ENCODE measurements at regions not wholly inside any gene's neighbourhood (a gene's known extent, or its start where the extent isn't known, plus 50 kb on each side); places are given as distances from the start of the nearest gene placed in this dataset.

- no peak for TF ChIP-seq YY1 (IDR thresholded peaks at IDR 0.05; ENCODE audit: insufficient read depth, insufficient read length)
- no peak for TF ChIP-seq ZNF274 (IDR thresholded peaks at IDR 0.05; ENCODE audit: low read depth, low read length)
- TF ChIP-seq SUZ12 (IDR thresholded peaks at IDR 0.05; ENCODE audit: extremely low read depth, insufficient read depth, insufficient read length), result no peak
- no peaks in the 10 kb centered on the region for H3K4me1 ChIP-seq (ENCODE audit: insufficient read depth, insufficient read length)
- H3K9ac ChIP-seq (ENCODE audit: insufficient read length, low read depth), result no peak overlapping the region
- no peaks in the 10 kb centered on the region for H3K27me3 ChIP-seq (ENCODE audit: insufficient read depth, insufficient read length)
- H3K4me3 ChIP-seq (ENCODE audit: insufficient read length, low read depth), result no peak overlapping the region
- no peaks in the 10 kb centered on the region for H3K36me3 ChIP-seq (ENCODE audit: insufficient read depth, insufficient read length, low read length)
- no peaks in the 10 kb centered on the region for H3K9me3 ChIP-seq (ENCODE audit: insufficient read depth, low read length)
- no peak for DNase-seq (ENCODE audit: low read depth, low spot score)
These were observed 215.5 kb downstream of the RPS4Y2 start for GRCh38 chrY:20971371-20971770.

GRCh38 chrY:20986037-20986436 is 230.1 kb downstream of the RPS4Y2 start:
- Histone ChIP-seq H3K36me3 (ENCODE audit: insufficient read depth, insufficient read length, low read length) (no peaks in the 10 kb centered on the region), H3K9me3 (ENCODE audit: insufficient read depth, low read length) (no peaks in the 10 kb centered on the region), H3K27me3 (ENCODE audit: insufficient read depth, insufficient read length) (no peaks in the 10 kb centered on the region), H3K4me3 (ENCODE audit: insufficient read length, low read depth) (no peak overlapping the region), H3K9ac (ENCODE audit: insufficient read length, low read depth) (no peak overlapping the region), H3K4me1 (ENCODE audit: insufficient read depth, insufficient read length) (no peaks in the 10 kb centered on the region)
- TF ChIP-seq YY1 (IDR thresholded peaks at IDR 0.05; ENCODE audit: insufficient read depth, insufficient read length) (no peak), ZNF274 (IDR thresholded peaks at IDR 0.05; ENCODE audit: low read depth, low read length) (no peak), SUZ12 (IDR thresholded peaks at IDR 0.05; ENCODE audit: extremely low read depth, insufficient read depth, insufficient read length) (no peak)
- DNase-seq (ENCODE audit: low read depth, low spot score), result no peak

- Histone ChIP-seq H3K36me3 (ENCODE audit: insufficient read depth, insufficient read length, low read length) (no peaks in the 10 kb centered on the region), H3K27me3 (ENCODE audit: insufficient read depth, insufficient read length) (no peaks in the 10 kb centered on the region), H3K4me3 (ENCODE audit: insufficient read length, low read depth) (no peak overlapping the region), H3K4me1 (ENCODE audit: insufficient read depth, insufficient read length) (no peaks in the 10 kb centered on the region), H3K9ac (ENCODE audit: insufficient read length, low read depth) (no peak overlapping the region), H3K9me3 (ENCODE audit: insufficient read depth, low read length) (no peaks in the 10 kb centered on the region)
- DNase-seq (ENCODE audit: low read depth, low spot score), result no peak
- TF ChIP-seq ZNF274 (IDR thresholded peaks at IDR 0.05; ENCODE audit: low read depth, low read length) (no peak), YY1 (IDR thresholded peaks at IDR 0.05; ENCODE audit: insufficient read depth, insufficient read length) (no peak), SUZ12 (IDR thresholded peaks at IDR 0.05; ENCODE audit: extremely low read depth, insufficient read depth, insufficient read length) (no peak)
These were observed 234.2 kb downstream of the RPS4Y2 start for GRCh38 chrY:20990123-20990522.

DNA sequence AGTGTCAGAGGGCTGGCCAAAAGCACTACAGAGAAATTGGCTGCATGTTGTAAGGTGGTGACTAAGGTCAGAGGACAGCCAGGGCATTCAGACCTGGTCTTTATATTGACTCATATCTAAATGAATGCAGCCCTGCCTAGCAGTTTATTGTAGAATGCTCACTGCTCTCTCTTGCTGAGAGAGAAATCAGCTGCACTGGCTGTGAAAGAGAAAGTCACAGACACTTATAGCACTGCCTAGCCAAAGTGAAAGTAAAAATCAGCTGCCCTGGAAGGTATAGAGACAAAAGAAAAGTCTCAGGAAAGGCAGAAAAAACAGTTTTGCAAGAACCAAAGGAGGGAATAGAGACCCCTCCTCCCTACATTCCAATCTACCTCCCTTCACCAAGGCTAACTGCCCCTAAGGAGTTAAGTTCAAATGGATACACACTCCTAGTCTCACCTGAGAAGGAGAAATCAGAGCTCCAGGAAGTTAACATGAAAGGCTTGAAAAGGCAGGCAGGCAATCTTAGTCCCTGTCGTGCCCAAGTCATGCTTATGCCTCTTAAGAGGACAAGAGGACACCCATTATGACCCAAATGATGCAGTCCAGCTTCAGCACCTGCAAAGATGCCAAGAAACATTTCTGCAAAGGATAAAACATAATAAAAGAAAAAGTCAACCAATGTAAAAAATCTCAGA is 235.1 kb downstream of the RPS4Y2 start:
- no peak for TF ChIP-seq ZNF274 (IDR thresholded peaks at IDR 0.05; ENCODE audit: low read depth, low read length)
- no peak for TF ChIP-seq YY1 (IDR thresholded peaks at IDR 0.05; ENCODE audit: insufficient read depth, insufficient read length)
- no peak for TF ChIP-seq SUZ12 (IDR thresholded peaks at IDR 0.05; ENCODE audit: extremely low read depth, insufficient read depth, insufficient read length)
- no peaks in the 10 kb centered on the region for H3K27me3 ChIP-seq (ENCODE audit: insufficient read depth, insufficient read length)
- no peak for DNase-seq (ENCODE audit: low read depth, low spot score)
- no peaks in the 10 kb centered on the region for H3K9me3 ChIP-seq (ENCODE audit: insufficient read depth, low read length)
- H3K4me1 ChIP-seq (ENCODE audit: insufficient read depth, insufficient read length), result no peaks in the 10 kb centered on the region
- H3K36me3 ChIP-seq (ENCODE audit: insufficient read depth, insufficient read length, low read length), result no peaks in the 10 kb centered on the region
- H3K4me3 ChIP-seq (ENCODE audit: insufficient read length, low read depth), result no peak overlapping the region
- H3K9ac ChIP-seq (ENCODE audit: insufficient read length, low read depth), result no peak overlapping the region

DNA sequence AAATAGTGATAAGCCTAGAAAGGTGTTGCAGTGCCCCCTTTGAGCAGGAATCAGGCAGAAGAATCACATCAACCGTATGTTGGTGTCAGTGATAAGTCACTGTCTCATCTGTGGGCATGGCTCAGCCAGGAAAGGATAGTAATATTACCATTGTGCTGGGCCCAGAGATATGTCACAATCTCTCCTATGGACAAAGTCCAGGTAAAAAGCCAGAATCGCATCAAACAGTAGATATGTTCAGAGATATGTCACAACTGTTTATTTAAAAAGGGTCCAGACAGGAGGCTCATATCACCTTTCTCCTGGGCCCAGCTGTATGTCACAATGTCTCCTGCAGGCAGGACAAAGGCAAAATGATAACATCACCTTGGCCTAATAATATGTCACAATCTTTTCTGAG is 241.4 kb downstream of the RPS4Y2 start:
- H3K9ac ChIP-seq (ENCODE audit: insufficient read length, low read depth), result no peak overlapping the region
- H3K36me3 ChIP-seq (ENCODE audit: insufficient read depth, insufficient read length, low read length), result no peaks in the 10 kb centered on the region
- TF ChIP-seq SUZ12 (IDR thresholded peaks at IDR 0.05; ENCODE audit: extremely low read depth, insufficient read depth, insufficient read length) (no peak), ZNF274 (IDR thresholded peaks at IDR 0.05; ENCODE audit: low read depth, low read length) (no peak), YY1 (IDR thresholded peaks at IDR 0.05; ENCODE audit: insufficient read depth, insufficient read length) (no peak)
- no peaks in the 10 kb centered on the region for H3K4me1 ChIP-seq (ENCODE audit: insufficient read depth, insufficient read length)
- DNase-seq (ENCODE audit: low read depth, low spot score), result no peak
- no peaks in the 10 kb centered on the region for H3K27me3 ChIP-seq (ENCODE audit: insufficient read depth, insufficient read length)
- no peaks in the 10 kb centered on the region for H3K9me3 ChIP-seq (ENCODE audit: insufficient read depth, low read length)
- H3K4me3 ChIP-seq (ENCODE audit: insufficient read length, low read depth), result no peak overlapping the region

- no peaks in the 10 kb centered on the region for H3K36me3 ChIP-seq (ENCODE audit: insufficient read depth, insufficient read length, low read length)
- H3K4me1 ChIP-seq (ENCODE audit: insufficient read depth, insufficient read length), result no peaks in the 10 kb centered on the region
- no peak for DNase-seq (ENCODE audit: low read depth, low spot score)
- H3K4me3 ChIP-seq (ENCODE audit: insufficient read length, low read depth), result no peak overlapping the region
- TF ChIP-seq YY1 (IDR thresholded peaks at IDR 0.05; ENCODE audit: insufficient read depth, insufficient read length), result no peak
- no peak for TF ChIP-seq ZNF274 (IDR thresholded peaks at IDR 0.05; ENCODE audit: low read depth, low read length)
- TF ChIP-seq SUZ12 (IDR thresholded peaks at IDR 0.05; ENCODE audit: extremely low read depth, insufficient read depth, insufficient read length), result no peak
- H3K9ac ChIP-seq (ENCODE audit: insufficient read length, low read depth), result no peak overlapping the region
- H3K27me3 ChIP-seq (ENCODE audit: insufficient read depth, insufficient read length), result no peaks in the 10 kb centered on the region
- H3K9me3 ChIP-seq (ENCODE audit: insufficient read depth, low read length), result no peaks in the 10 kb centered on the region
These were observed 242.1 kb downstream of the RPS4Y2 start for GRCh38 chrY:20998016-20998415.

GRCh38 chrY:20998483-20998882 is 242.6 kb downstream of the RPS4Y2 start:
- H3K4me3 ChIP-seq (ENCODE audit: insufficient read length, low read depth), result no peak overlapping the region
- no peaks in the 10 kb centered on the region for H3K27me3 ChIP-seq (ENCODE audit: insufficient read depth, insufficient read length)
- DNase-seq (ENCODE audit: low read depth, low spot score), result no peak
- TF ChIP-seq SUZ12 (IDR thresholded peaks at IDR 0.05; ENCODE audit: extremely low read depth, insufficient read depth, insufficient read length), result no peak
- no peak for TF ChIP-seq YY1 (IDR thresholded peaks at IDR 0.05; ENCODE audit: insufficient read depth, insufficient read length)
- TF ChIP-seq ZNF274 (IDR thresholded peaks at IDR 0.05; ENCODE audit: low read depth, low read length), result no peak
- H3K36me3 ChIP-seq (ENCODE audit: insufficient read depth, insufficient read length, low read length), result no peaks in the 10 kb centered on the region
- H3K9me3 ChIP-seq (ENCODE audit: insufficient read depth, low read length), result no peaks in the 10 kb centered on the region
- H3K9ac ChIP-seq (ENCODE audit: insufficient read length, low read depth), result no peak overlapping the region
- H3K4me1 ChIP-seq (ENCODE audit: insufficient read depth, insufficient read length), result no peaks in the 10 kb centered on the region

Data from NT2/D1 (cell line).